Esophagus (tissue), 2 donors: ENCODE measurements at regions not wholly inside any gene's neighbourhood (a gene's known extent, or its start where the extent isn't known, plus 50 kb on each side); places are given as distances from the start of the nearest gene placed in this dataset.
A peak's percentile ranks its signal among the peaks of the same experiment; 100 is the strongest.

Experiments
- H3K27ac ChIP-seq, 2 donors: one replicate each; pipeline ENCODE4 v1.5.1; 2013; ENCODE audit warnings: low read depth in 2 of 2, mild to moderate bottlenecking in 2 of 2, inconsistent platforms in 1 of 2, low read length in 1 of 2, moderate library complexity in 1 of 2
- H3K27me3 ChIP-seq, 2 donors: one replicate each; pipeline ENCODE4 v1.6.1; 2013; ENCODE audit warnings: low read length in 2 of 2, control low read depth in 1 of 2, mild to moderate bottlenecking in 1 of 2; ENCODE audit not compliant: insufficient read depth in 2 of 2, control insufficient read depth in 1 of 2
- H3K36me3 ChIP-seq, 2 donors: one replicate each; pipeline ENCODE4 v1.6.1; 2013; ENCODE audit warnings: low read length in 1 of 2; ENCODE audit not compliant: control insufficient read depth in 2 of 2, insufficient read depth in 2 of 2
- H3K4me1 ChIP-seq, 2 donors: one replicate each; pipeline ENCODE4 v1.6.1; 2013; ENCODE audit warnings: low read length in 1 of 2; ENCODE audit not compliant: control insufficient read depth in 2 of 2, insufficient read depth in 2 of 2
- H3K4me3 ChIP-seq, 2 donors: one replicate each; pipeline ENCODE4 v1.5.1; 2013; ENCODE audit warnings: low read length in 2 of 2, mild to moderate bottlenecking in 2 of 2, low read depth in 1 of 2, moderate library complexity in 1 of 2
- H3K9me3 ChIP-seq, 2 donors: one replicate each; pipeline ENCODE4 v1.6.1; 2013; ENCODE audit warnings: mild to moderate bottlenecking in 2 of 2, low read depth in 1 of 2, low read length in 1 of 2, moderate library complexity in 1 of 2; ENCODE audit not compliant: control insufficient read depth in 2 of 2, insufficient read depth in 1 of 2
- WGBS, 2 donors: extraction: QIAGEN DNeasy Blood & Tissue Kit; methylation state at CpG; one replicate each; pipeline ENCODE4 v1.1.7; 2013; 5-methylcytosine and 5-hydroxymethylcytosine counted together
- donor health status: healthy with polysubstance abuse.
- donor health status: Bipolar disorder and iron deficiency.

DNA sequence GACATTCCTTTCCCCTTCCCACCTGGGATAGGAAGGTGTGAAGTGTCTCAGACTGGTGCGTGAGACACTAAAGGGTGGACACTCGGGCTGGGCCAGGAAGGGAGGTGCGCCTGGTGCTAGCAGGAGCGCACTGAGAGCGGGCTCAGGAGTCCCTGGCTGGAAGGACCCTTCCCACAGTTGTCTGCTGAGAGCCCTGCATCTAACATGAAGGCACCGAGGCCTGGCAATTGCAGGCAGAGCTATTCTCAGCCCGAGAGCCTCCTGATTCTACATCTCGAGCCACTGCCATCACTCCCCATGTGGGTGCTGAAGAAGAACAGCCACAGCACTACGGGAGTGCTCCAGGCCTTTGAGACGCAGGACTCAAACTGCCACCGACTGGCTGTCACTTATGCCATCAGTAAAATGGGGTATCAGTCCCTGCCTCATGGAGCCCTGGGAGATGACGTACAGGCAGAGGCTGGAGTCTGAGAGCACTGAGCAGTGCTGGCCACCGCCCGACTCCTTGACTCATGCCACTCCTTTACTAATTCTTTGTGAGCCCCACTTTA lies 159.4 kb downstream of the KLF13 start:
- 82 to 90% methylated on average over 14 of the region's 14 CpGs for WGBS, 2 donors

GRCh38 chr15:31486506-31486905 lies 159.9 kb downstream of the KLF13 start:
- no peak overlapping the region for H3K4me3 ChIP-seq
- peaks cover 7 to 36% of the 10 kb centered on the region in 2 donors for H3K4me1 ChIP-seq
- no peaks in the 10 kb centered on the region for H3K36me3 ChIP-seq
- no peaks in the 10 kb centered on the region for H3K27me3 ChIP-seq
- 42 to 44% methylated on average over 11 of the region's 11 CpGs for WGBS, 2 donors
- H3K27ac ChIP-seq, result peak overlapping the region in 1 of 2 donors; percentile 74
- H3K9me3 ChIP-seq, result peaks cover 0 to 2% of the 10 kb centered on the region in 2 donors

More for the DNA sequence above, 159.4 kb downstream of the KLF13 start:
- Histone ChIP-seq H3K4me3 (no peak overlapping the region), H3K9me3 (peaks cover 0 to 2% of the 10 kb centered on the region in 2 donors), H3K36me3 (no peaks in the 10 kb centered on the region), H3K27ac (peak overlapping the region in 1 of 2 donors; percentile 6), H3K4me1 (peaks cover 7 to 36% of the 10 kb centered on the region in 2 donors), H3K27me3 (no peaks in the 10 kb centered on the region)

DNA sequence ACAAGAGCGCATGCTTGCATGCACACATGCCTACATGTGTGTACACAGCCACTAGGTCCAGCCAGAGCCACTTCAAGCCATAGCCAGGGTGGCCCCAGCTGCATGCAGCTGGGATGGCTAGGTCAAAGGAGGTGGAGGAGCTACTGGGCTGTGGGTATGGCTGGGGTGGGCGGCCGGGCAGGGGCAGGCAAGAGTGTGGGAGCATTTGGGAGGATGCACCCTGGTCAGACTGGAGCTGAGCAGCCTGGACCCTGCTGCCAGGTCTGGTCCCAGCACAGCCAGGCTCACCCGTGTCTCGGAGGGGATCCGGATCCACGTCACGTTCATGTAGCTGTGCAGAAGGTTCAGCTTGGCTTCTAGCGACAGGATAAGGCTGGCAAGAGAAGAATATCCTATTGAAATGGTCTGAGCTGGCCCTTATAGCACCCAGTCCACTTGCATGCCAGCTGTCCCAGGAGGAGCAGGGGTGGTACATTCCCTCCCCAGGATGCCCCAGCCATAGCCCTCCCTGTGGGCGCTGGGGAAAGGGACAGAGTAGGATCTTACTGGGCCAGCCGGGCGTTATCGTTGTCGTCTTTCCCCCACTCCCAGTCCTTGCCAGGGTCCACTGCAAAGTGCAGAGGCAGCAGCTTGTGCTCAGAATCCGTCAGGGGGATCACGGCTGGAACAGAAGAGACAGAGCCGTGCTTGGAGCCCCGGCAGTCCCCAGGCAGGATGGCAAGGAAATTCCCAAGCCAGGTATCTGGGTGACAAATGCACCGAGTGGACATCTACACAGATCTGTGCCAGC lies 160.5 kb downstream of the KLF13 start:
- peaks cover 0 to 2% of the 10 kb centered on the region in 2 donors for H3K9me3 ChIP-seq
- H3K36me3 ChIP-seq, result no peaks in the 10 kb centered on the region
- H3K4me3 ChIP-seq, result no peak overlapping the region
- peak overlapping the region in 1 of 2 donors; percentile 3 for H3K27ac ChIP-seq
- peaks cover 7 to 36% of the 10 kb centered on the region in 2 donors for H3K4me1 ChIP-seq
- whole genome bisulfite sequencing, 2 donors, result 88 to 89% methylated on average over 19 of the region's 19 CpGs
- H3K27me3 ChIP-seq, result no peaks in the 10 kb centered on the region

GRCh38 chr15:31487811-31488436 lies 161.3 kb downstream of the KLF13 start:
- Histone ChIP-seq H3K27me3 (no peaks in the 10 kb centered on the region), H3K4me1 (peaks cover 4 to 36% of the 10 kb centered on the region in 2 donors), H3K36me3 (no peaks in the 10 kb centered on the region)

GRCh38 chr15:31488437-31489204 lies 162.0 kb downstream of the KLF13 start:
- H3K27ac ChIP-seq, result peak overlapping the region; percentile 73 to 76
- WGBS, 2 donors, result 17 to 22% methylated on average over 7 of the region's 7 CpGs
- peaks cover 4 to 36% of the 10 kb centered on the region in 2 donors for H3K4me1 ChIP-seq
- H3K36me3 ChIP-seq, result no peaks in the 10 kb centered on the region
- H3K9me3 ChIP-seq, result peaks cover 0 to 4% of the 10 kb centered on the region in 2 donors
- no peak overlapping the region for H3K4me3 ChIP-seq
- H3K27me3 ChIP-seq, result no peaks in the 10 kb centered on the region

More at GRCh38 chr15:31487811-31488436, 161.3 kb downstream of the KLF13 start:
- Histone ChIP-seq H3K9me3 (peaks cover 0 to 4% of the 10 kb centered on the region in 2 donors), H3K4me3 (no peak overlapping the region), H3K27ac (peak overlapping the region; percentile 69 to 73)
- WGBS, 2 donors, result 45 to 58% methylated on average over 6 of the region's 6 CpGs

DNA sequence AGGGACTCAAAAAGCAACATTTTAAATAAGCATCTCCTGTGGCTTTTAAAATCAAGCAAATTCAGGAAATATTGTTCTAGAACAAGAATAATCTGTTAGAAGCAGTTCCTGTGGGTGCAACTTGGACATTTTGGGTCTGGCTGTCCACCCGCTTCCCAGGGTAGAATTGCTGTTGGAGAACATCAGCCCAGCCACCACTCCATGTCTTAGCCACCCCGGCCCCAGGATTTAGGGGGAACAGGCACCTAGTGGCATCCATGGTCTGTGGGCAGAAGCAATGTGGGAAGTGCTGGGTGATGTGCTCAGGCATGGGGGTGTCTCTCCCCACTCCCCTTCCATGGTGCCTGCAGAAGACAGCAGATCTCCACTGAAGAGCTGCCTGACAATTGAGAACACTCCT lies 162.6 kb downstream of the KLF13 start:
- H3K9me3 ChIP-seq, result peaks cover 0 to 2% of the 10 kb centered on the region in 2 donors
- no peaks in the 10 kb centered on the region for H3K27me3 ChIP-seq
- H3K4me1 ChIP-seq, result peaks cover 4 to 34% of the 10 kb centered on the region in 2 donors

GRCh38 chr15:31489801-31490646 lies 163.4 kb downstream of the KLF13 start:
- no peaks in the 10 kb centered on the region for H3K27me3 ChIP-seq
- no peaks in the 10 kb centered on the region for H3K36me3 ChIP-seq
- peaks cover 0 to 2% of the 10 kb centered on the region in 2 donors for H3K9me3 ChIP-seq
- H3K4me1 ChIP-seq, result peaks cover 4 to 30% of the 10 kb centered on the region in 2 donors
- peak overlapping the region in 1 of 2 donors; percentile 47 for H3K27ac ChIP-seq
- no peak overlapping the region for H3K4me3 ChIP-seq
- WGBS, 2 donors, result 42 to 44% methylated on average over 12 of the region's 12 CpGs

More for the DNA sequence above, 162.6 kb downstream of the KLF13 start:
- Histone ChIP-seq H3K4me3 (no peak overlapping the region), H3K36me3 (no peaks in the 10 kb centered on the region), H3K27ac (peak overlapping the region in 1 of 2 donors; percentile 47)
- 86 to 90% methylated on average over 2 of the region's 2 CpGs for WGBS, 2 donors

DNA sequence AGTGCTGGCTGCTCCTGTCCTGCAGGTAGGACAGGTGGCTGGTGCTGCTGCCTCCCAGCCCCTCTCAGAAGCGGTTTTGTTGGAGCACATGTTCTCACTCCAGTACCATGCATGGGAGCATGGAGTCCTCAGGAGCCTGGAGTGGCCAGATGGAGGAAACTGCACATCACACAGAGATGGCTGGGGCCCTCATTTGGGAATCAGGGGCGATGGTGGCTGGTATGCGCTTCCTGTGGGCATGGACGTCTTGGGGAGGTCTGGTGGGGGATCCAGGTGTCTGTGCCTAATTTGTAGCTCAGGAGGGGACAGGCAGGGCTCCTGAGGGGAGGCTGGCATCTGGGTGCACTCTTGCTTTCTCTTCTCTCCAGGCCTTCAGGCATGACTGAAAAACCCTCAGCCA lies 168.2 kb downstream of the KLF13 start:
- peaks cover 0 to 2% of the 10 kb centered on the region in 2 donors for H3K4me1 ChIP-seq
- no peak overlapping the region for H3K27ac ChIP-seq
- WGBS, 2 donors, result 86 to 88% methylated on average over 4 of the region's 4 CpGs
- H3K9me3 ChIP-seq, result peaks cover 0 to 2% of the 10 kb centered on the region in 2 donors
- no peak overlapping the region for H3K4me3 ChIP-seq
- no peaks in the 10 kb centered on the region for H3K27me3 ChIP-seq
- no peaks in the 10 kb centered on the region for H3K36me3 ChIP-seq
